ENCODE measurements at regions not wholly inside any gene's neighbourhood (a gene's known extent, or its start where the extent isn't known, plus 50 kb on each side); places are given as distances from the start of the nearest gene placed in this dataset.

- TF ChIP-seq CREB1 (IDR thresholded peaks at IDR 0.05; ENCODE audit: low read depth) (no peak), EP300 (IDR thresholded peaks at IDR 0.05; ENCODE audit: borderline replicate concordance) (no peak), ZBTB7A (IDR thresholded peaks at IDR 0.05; ENCODE audit: low read depth) (no peak), TEAD4 (IDR thresholded peaks at IDR 0.05) (no peak), RAD21 (IDR thresholded peaks at IDR 0.05; ENCODE audit: low read depth) (no peak), YY1 (IDR thresholded peaks at IDR 0.05; ENCODE audit: low read depth) (0 out of 2 replicates have a peak, but pooled peaks have one; percentile 22), REST (IDR thresholded peaks at IDR 0.05; ENCODE audit: low read depth) (peak; percentile 89), EGR1 (IDR thresholded peaks at IDR 0.05) (no peak), TAF1 (IDR thresholded peaks at IDR 0.05; ENCODE audit: low read depth) (no peak), MAX (IDR thresholded peaks at IDR 0.05) (no peak), NFIC (IDR thresholded peaks at IDR 0.05) (no peak)
These were observed 251.2 kb downstream of the ENGASE start for GRCh38 chr17:79325709-79326430.

GRCh38 chr17:79324194-79324593 lies 249.6 kb downstream of the ENGASE start:
- no peak for TF ChIP-seq YY1 (IDR thresholded peaks at IDR 0.05; ENCODE audit: low read depth)
- TF ChIP-seq NFIC (IDR thresholded peaks at IDR 0.05) = no peak
- no peak for TF ChIP-seq CREB1 (IDR thresholded peaks at IDR 0.05; ENCODE audit: low read depth)
- no peak for TF ChIP-seq MAX (IDR thresholded peaks at IDR 0.05)
- no peak for TF ChIP-seq RAD21 (IDR thresholded peaks at IDR 0.05; ENCODE audit: low read depth)
- no peak for TF ChIP-seq TCF12 (IDR thresholded peaks at IDR 0.05; ENCODE audit: low read depth)
- no peak for TF ChIP-seq CEBPB (IDR thresholded peaks at IDR 0.05)
- TF ChIP-seq REST (IDR thresholded peaks at IDR 0.05; ENCODE audit: low read depth) = no peak
- no peak for TF ChIP-seq EP300 (IDR thresholded peaks at IDR 0.05; ENCODE audit: borderline replicate concordance)
- no peak for TF ChIP-seq TEAD4 (IDR thresholded peaks at IDR 0.05)
- no peak for TF ChIP-seq EGR1 (IDR thresholded peaks at IDR 0.05)
- no peak for TF ChIP-seq ZBTB7A (IDR thresholded peaks at IDR 0.05; ENCODE audit: low read depth)
- TF ChIP-seq USF1 (IDR thresholded peaks at IDR 0.05) = no peak
- no peak for TF ChIP-seq FOXM1 (IDR thresholded peaks at IDR 0.05; ENCODE audit: borderline replicate concordance, low read depth)
- TF ChIP-seq TAF1 (IDR thresholded peaks at IDR 0.05; ENCODE audit: low read depth) = no peak

GRCh38 chr17:79323566-79323965 lies 248.9 kb downstream of the ENGASE start:
- TF ChIP-seq EGR1 (IDR thresholded peaks at IDR 0.05) (no peak), CREB1 (IDR thresholded peaks at IDR 0.05; ENCODE audit: low read depth) (no peak), EP300 (IDR thresholded peaks at IDR 0.05; ENCODE audit: borderline replicate concordance) (no peak), TEAD4 (IDR thresholded peaks at IDR 0.05) (no peak), RAD21 (IDR thresholded peaks at IDR 0.05; ENCODE audit: low read depth) (no peak), NFIC (IDR thresholded peaks at IDR 0.05) (no peak), ZBTB7A (IDR thresholded peaks at IDR 0.05; ENCODE audit: low read depth) (no peak), TCF12 (IDR thresholded peaks at IDR 0.05; ENCODE audit: low read depth) (no peak), TAF1 (IDR thresholded peaks at IDR 0.05; ENCODE audit: low read depth) (no peak), YY1 (IDR thresholded peaks at IDR 0.05; ENCODE audit: low read depth) (no peak), CEBPB (IDR thresholded peaks at IDR 0.05) (no peak), REST (IDR thresholded peaks at IDR 0.05; ENCODE audit: low read depth) (no peak), USF1 (IDR thresholded peaks at IDR 0.05) (no peak), FOXM1 (IDR thresholded peaks at IDR 0.05; ENCODE audit: borderline replicate concordance, low read depth) (no peak), MAX (IDR thresholded peaks at IDR 0.05) (no peak)
